HepG2 (cell line): ENCODE measurements at regions not wholly inside any gene's neighbourhood (a gene's known extent, or its start where the extent isn't known, plus 50 kb on each side); places are given as distances from the start of the nearest gene placed in this dataset.

Source experiments
- ARID5B ChIP-seq: IDR thresholded peaks from 2 replicates; pipeline ENCODE4 v1.4.0; 2020; ENCODE audit warnings: mild to moderate bottlenecking, missing genetic modification reagents
- FOXJ3 ChIP-seq: sonication (generic); formaldehyde crosslinking; IDR thresholded peaks from 2 replicates; pipeline ENCODE4 v1.4.0; 2020; ENCODE audit warnings: missing genetic modification reagents, mild to moderate bottlenecking, borderline replicate concordance
- GFI1 ChIP-seq: sonication (generic); formaldehyde crosslinking; IDR thresholded peaks from 2 replicates; pipeline ENCODE4 v1.5.0; 2020; ENCODE audit warnings: missing genetic modification reagents, mild to moderate bottlenecking, borderline replicate concordance
- GLI4 ChIP-seq: sonication (generic); formaldehyde crosslinking; IDR thresholded peaks from 2 replicates; pipeline ENCODE4 v1.5.1; 2020; ENCODE audit warnings: missing genetic modification reagents, mild to moderate bottlenecking, moderate library complexity, borderline replicate concordance
- HNRNPK ChIP-seq: fragments of 200-400 bp; formaldehyde crosslinking; IDR thresholded peaks from 2 replicates; pipeline ENCODE4 v1.6.1; 2018; ENCODE audit warnings: low read length, low read depth, moderate library complexity, mild to moderate bottlenecking; ENCODE audit not compliant: poor library complexity, severe bottlenecking
- KLF6 ChIP-seq: IDR thresholded peaks from 2 replicates; pipeline ENCODE4 v1.8.0; 2016; ENCODE audit warnings: missing biosample characterization, missing genetic modification reagents
- MIXL1 ChIP-seq: IDR thresholded peaks from 2 replicates; pipeline ENCODE4 v1.6.1; 2016
- RCOR2 ChIP-seq: IDR thresholded peaks from 2 replicates; pipeline ENCODE4 v1.6.1; 2016; ENCODE audit warnings: missing biosample characterization, missing genetic modification reagents
- SMC3 ChIP-seq: IDR thresholded peaks from 2 replicates; pipeline ENCODE4 v1.6.1; 2011; ENCODE audit warnings: low read length, improper control_type of control experiment
- SNAPC5 ChIP-seq: sonication (generic); formaldehyde crosslinking; IDR thresholded peaks from 2 replicates; pipeline ENCODE4 v1.8.1; 2023; ENCODE audit warnings: mild to moderate bottlenecking, missing genetic modification reagents, borderline replicate concordance
- SYNCRIP ChIP-seq: fragments of 200-400 bp; formaldehyde crosslinking; IDR thresholded peaks from 2 replicates; pipeline ENCODE4 v1.6.1; 2018; ENCODE audit warnings: mild to moderate bottlenecking, low read depth, low read length; ENCODE audit not compliant: insufficient read depth
- ZBTB34 ChIP-seq: sonication (generic); formaldehyde crosslinking; IDR thresholded peaks from 2 replicates; pipeline ENCODE4 v1.8.0; 2022; ENCODE audit warnings: mild to moderate bottlenecking, missing genetic modification reagents
- ZBTB4 ChIP-seq: sonication (generic); formaldehyde crosslinking; IDR thresholded peaks from 2 replicates; pipeline ENCODE4 v1.4.0; 2020; ENCODE audit warnings: missing genetic modification reagents, mild to moderate bottlenecking, borderline replicate concordance
- ZMAT3 ChIP-seq: sonication (generic); formaldehyde crosslinking; conservative IDR thresholded peaks from 2 replicates; pipeline ENCODE4 v1.7.0; 2021; ENCODE audit warnings: missing genetic modification reagents
- ZNF224 ChIP-seq: sonication (generic); formaldehyde crosslinking; IDR thresholded peaks from 2 replicates; pipeline ENCODE4 v1.5.0; 2020; ENCODE audit warnings: mild to moderate bottlenecking, missing genetic modification reagents
- ZNF383 ChIP-seq: sonication (generic); formaldehyde crosslinking; IDR thresholded peaks from 2 replicates; pipeline ENCODE4 v1.4.0; 2020; ENCODE audit warnings: missing genetic modification reagents, mild to moderate bottlenecking, borderline replicate concordance
- ZNF839 ChIP-seq: sonication (generic); formaldehyde crosslinking; IDR thresholded peaks from 2 replicates; pipeline ENCODE4 v1.4.0; 2020; ENCODE audit warnings: missing genetic modification reagents, mild to moderate bottlenecking, borderline replicate concordance
- ZNF883 ChIP-seq: sonication (generic); formaldehyde crosslinking; IDR thresholded peaks from 2 replicates; pipeline ENCODE4 v1.5.1; 2020; ENCODE audit warnings: mild to moderate bottlenecking, missing genetic modification reagents; ENCODE audit errors: not compliant biosample characterization
- ZZZ3 ChIP-seq: sonication (generic); formaldehyde crosslinking; IDR thresholded peaks from 2 replicates; pipeline ENCODE4 v1.4.0; 2020; ENCODE audit warnings: missing genetic modification reagents, mild to moderate bottlenecking, borderline replicate concordance

GRCh38 chr2:8090748-8091700 is 590.8 kb upstream of the ID2 start (continued):
- TF ChIP-seq SNAPC5 (CRISPR knock-in tag) (no peak; the same call in 1 of the 2 replicates), ZMAT3 (CRISPR knock-in tag) (peak; percentile 77; the same call in 1 of the 2 replicates), HNRNPK (no peak), KLF6 (CRISPR knock-in tag) (peak; percentile 61; the same call in 1 of the 2 replicates), ZNF383 (no peak), ZZZ3 (CRISPR knock-in tag) (no peak), GLI4 (CRISPR knock-in tag) (0 out of 2 replicates have a peak, but pooled peaks have one; percentile 59), ZNF839 (CRISPR knock-in tag) (no peak), ZNF883 (CRISPR knock-in tag) (peak; percentile 58), GFI1 (peak; percentile 57; the same call in 1 of the 2 replicates), SMC3 (peak; percentile 55), FOXJ3 (CRISPR knock-in tag) (peak; percentile 69; the same call in 1 of the 2 replicates), RCOR2 (CRISPR knock-in tag) (peak; percentile 83), SYNCRIP (no peak), ARID5B (peak; percentile 96), MIXL1 (CRISPR knock-in tag) (peak; percentile 82; the same call in 1 of the 2 replicates), ZBTB4 (CRISPR knock-in tag) (no peak; the same call in 1 of the 2 replicates), ZBTB34 (CRISPR knock-in tag) (no peak; the same call in 1 of the 2 replicates), ZNF224 (CRISPR knock-in tag) (peak; percentile 72; the same call in 1 of the 2 replicates)
